Neural progenitor cell (in vitro differentiated cells): ENCODE measurements at regions not wholly inside any gene's neighbourhood (a gene's known extent, or its start where the extent isn't known, plus 50 kb on each side); places are given as distances from the start of the nearest gene placed in this dataset.

Experiments
- EZH2 ChIP-seq: fragments of 200-600 bp; sonication (generic); IDR thresholded peaks from 2 replicates; pipeline ENCODE4 v1.6.1; 2017; ENCODE audit warnings: antibody characterized with exemption, mild to moderate bottlenecking, moderate library complexity
- TF ChIP-seq, protein P1 (sequence below): fragments of 200-600 bp; sonication (generic); IDR thresholded peaks from 2 replicates; pipeline ENCODE4 v1.5.1; 2017; ENCODE audit warnings: antibody characterized with exemption, mild to moderate bottlenecking

GRCh38 chr16:73107371-73107770, 59.4 kb upstream of the ZFHX3 start:
- TF ChIP-seq, protein P1, sequence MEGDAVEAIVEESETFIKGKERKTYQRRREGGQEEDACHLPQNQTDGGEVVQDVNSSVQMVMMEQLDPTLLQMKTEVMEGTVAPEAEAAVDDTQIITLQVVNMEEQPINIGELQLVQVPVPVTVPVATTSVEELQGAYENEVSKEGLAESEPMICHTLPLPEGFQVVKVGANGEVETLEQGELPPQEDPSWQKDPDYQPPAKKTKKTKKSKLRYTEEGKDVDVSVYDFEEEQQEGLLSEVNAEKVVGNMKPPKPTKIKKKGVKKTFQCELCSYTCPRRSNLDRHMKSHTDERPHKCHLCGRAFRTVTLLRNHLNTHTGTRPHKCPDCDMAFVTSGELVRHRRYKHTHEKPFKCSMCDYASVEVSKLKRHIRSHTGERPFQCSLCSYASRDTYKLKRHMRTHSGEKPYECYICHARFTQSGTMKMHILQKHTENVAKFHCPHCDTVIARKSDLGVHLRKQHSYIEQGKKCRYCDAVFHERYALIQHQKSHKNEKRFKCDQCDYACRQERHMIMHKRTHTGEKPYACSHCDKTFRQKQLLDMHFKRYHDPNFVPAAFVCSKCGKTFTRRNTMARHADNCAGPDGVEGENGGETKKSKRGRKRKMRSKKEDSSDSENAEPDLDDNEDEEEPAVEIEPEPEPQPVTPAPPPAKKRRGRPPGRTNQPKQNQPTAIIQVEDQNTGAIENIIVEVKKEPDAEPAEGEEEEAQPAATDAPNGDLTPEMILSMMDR: no peak
- no peak for TF ChIP-seq EZH2
